Effector memory CD8-positive, alpha-beta T cell (primary cell): ENCODE measurements at regions not wholly inside any gene's neighbourhood (a gene's known extent, or its start where the extent isn't known, plus 50 kb on each side); places are given as distances from the start of the nearest gene placed in this dataset.

Experiments used
- ATAC-seq: fragments of 150-1000 bp; cut with Tn5 transposase; replicated peaks from 2 replicates; pipeline ENCODE4 v1.10.0; 2021; ENCODE audit warnings: mild to moderate bottlenecking, moderate library complexity
- DNase-seq, 3 experiments: peaks; one replicate each; pipeline ENCODE4 v3.0.0; 2021
- H3K27ac Mint-ChIP-seq, 2 donors: one replicate each; pipeline ENCODE4 v1.8.0; 2022; ENCODE audit warnings: mild to moderate bottlenecking in 2 of 2, mixed read lengths in 2 of 2, moderate library complexity in 2 of 2
- H3K27me3 Mint-ChIP-seq, 2 donors: one replicate each; pipeline ENCODE4 v1.8.0; 2022; ENCODE audit warnings: mixed read lengths in 2 of 2
- H3K36me3 Mint-ChIP-seq: one replicate; pipeline ENCODE4 v1.8.0; 2022; ENCODE audit warnings: mild to moderate bottlenecking, moderate library complexity, mixed read lengths; ENCODE audit not compliant: insufficient read depth
- H3K4me1 Mint-ChIP-seq, 2 donors: one replicate each; pipeline ENCODE4 v1.8.0; 2022; ENCODE audit warnings: low read depth in 2 of 2, mixed read lengths in 2 of 2
- H3K4me3 Mint-ChIP-seq, 2 donors: one replicate each; pipeline ENCODE4 v1.8.0; 2022; ENCODE audit warnings: mild to moderate bottlenecking in 2 of 2, mixed read lengths in 2 of 2, moderate library complexity in 2 of 2
- H3K9me3 Mint-ChIP-seq, 2 donors: one replicate each; pipeline ENCODE4 v1.8.0; 2022; ENCODE audit warnings: mixed read lengths in 2 of 2

DNA sequence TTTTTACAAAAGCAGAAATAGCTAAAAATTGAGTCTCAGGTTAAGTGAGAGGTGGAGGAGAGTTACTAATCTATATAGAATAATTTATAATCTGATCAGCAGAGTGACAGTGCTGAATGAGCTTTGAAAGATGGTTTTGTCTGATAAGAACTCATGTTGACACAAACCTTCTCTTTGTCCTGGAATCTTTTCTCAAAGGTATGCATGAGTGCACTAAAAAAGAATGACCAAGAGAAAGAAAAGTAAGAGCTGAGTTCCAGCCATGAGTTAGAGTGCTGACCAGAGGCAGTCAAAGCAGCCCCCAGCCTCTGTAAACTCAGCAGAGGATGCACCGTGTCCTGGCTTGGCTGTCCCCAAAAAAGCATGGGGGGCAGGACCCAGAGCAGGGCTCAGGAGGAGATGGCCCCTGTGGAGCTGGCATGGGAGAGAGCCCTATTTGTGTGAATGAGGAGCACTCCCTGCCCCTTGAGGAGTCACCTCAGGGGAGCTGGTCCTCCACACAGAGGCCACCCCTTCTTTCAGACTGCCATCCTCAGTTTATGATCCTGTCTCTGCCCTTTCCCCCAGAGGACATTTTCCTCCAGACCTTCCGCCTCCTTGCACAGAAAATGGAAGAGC is 129.8 kb downstream of the SEC23A start:
- no peak overlapping the region for H3K4me3 Mint-ChIP-seq
- no peaks in the 10 kb centered on the region for H3K4me1 Mint-ChIP-seq
- peaks cover 17% of the 10 kb centered on the region in 2 donors for H3K27me3 Mint-ChIP-seq
- no peak overlapping the region for H3K27ac Mint-ChIP-seq
- no peak for DNase-seq
- peaks cover 4 to 6% of the 10 kb centered on the region in 2 donors for H3K9me3 Mint-ChIP-seq
- no peak for ATAC-seq
- no peaks in the 10 kb centered on the region for H3K36me3 Mint-ChIP-seq

DNA sequence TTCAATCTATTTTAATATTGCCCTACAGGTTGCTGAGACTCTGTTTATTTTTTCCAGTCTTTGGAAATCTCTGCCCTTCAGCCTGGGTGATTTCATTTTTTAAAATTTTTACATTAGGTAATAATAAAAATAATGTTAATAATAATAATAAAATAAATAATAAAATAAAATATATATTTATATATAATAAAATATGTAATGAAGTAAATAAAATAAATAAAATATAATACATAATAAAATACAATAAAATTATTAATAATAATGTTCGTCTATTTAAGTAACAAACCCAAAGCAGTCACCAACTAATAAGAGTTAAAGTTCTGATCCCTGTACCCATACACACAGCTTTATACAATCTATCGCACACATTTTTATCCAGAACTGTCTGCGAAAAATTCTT is 130.5 kb downstream of the SEC23A start:
- H3K27me3 Mint-ChIP-seq: peaks cover 10% of the 10 kb centered on the region in 2 donors
- H3K36me3 Mint-ChIP-seq: no peaks in the 10 kb centered on the region
- ATAC-seq (no peak), DNase-seq (no peak)
- H3K4me1 Mint-ChIP-seq: no peaks in the 10 kb centered on the region
- no peaks in the 10 kb centered on the region for H3K9me3 Mint-ChIP-seq
- no peak overlapping the region for H3K27ac Mint-ChIP-seq
- no peak overlapping the region for H3K4me3 Mint-ChIP-seq

- Mint-ChIP-seq H3K27ac (no peak overlapping the region), H3K4me1 (no peaks in the 10 kb centered on the region), H3K4me3 (no peak overlapping the region), H3K36me3 (no peaks in the 10 kb centered on the region), H3K9me3 (no peaks in the 10 kb centered on the region), H3K27me3 (no peaks in the 10 kb centered on the region)
- no peak for ATAC-seq
- DNase-seq: no peak
Observed at GRCh38 chr14:38971258-38971921, 131.6 kb downstream of the SEC23A start.

GRCh38 chr14:38964630-38965029 is 138.4 kb downstream of the SEC23A start:
- Mint-ChIP-seq H3K4me3 (no peak overlapping the region), H3K27me3 (no peaks in the 10 kb centered on the region)

DNA sequence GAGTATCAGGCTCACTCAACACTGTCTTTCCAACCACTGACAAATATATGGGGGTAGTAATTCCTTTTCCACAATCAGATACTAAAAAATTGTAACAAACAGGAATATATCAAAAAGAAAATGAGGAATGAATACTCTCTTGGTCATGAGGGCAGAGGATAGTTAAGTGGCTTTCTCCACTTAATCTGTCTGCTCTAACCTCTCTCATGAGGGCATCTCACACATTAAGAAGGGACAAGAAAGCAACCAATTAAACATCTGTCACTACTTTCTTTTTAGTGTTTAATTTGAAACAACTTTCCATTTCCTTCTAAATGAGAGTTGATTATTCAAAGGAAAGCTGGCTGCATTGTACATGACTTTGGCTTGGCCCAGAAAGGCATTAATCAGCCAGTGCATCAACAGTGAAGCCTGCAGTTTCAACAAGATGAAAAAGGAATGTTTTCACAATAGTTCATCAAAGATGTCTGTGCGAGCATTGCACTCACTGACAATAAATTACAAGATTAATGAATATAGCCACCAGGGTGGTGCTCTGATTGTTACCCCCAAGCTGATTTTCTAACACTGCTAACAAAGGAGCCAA is 142.0 kb downstream of the SEC23A start:
- H3K27ac Mint-ChIP-seq: no peak overlapping the region
- no peaks in the 10 kb centered on the region for H3K36me3 Mint-ChIP-seq

More at GRCh38 chr14:38964630-38965029, 138.4 kb downstream of the SEC23A start:
- Mint-ChIP-seq H3K4me1 (no peaks in the 10 kb centered on the region), H3K9me3 (no peaks in the 10 kb centered on the region), H3K27ac (no peak overlapping the region), H3K36me3 (no peaks in the 10 kb centered on the region)
- ATAC-seq (no peak), DNase-seq (no peak)

DNA sequence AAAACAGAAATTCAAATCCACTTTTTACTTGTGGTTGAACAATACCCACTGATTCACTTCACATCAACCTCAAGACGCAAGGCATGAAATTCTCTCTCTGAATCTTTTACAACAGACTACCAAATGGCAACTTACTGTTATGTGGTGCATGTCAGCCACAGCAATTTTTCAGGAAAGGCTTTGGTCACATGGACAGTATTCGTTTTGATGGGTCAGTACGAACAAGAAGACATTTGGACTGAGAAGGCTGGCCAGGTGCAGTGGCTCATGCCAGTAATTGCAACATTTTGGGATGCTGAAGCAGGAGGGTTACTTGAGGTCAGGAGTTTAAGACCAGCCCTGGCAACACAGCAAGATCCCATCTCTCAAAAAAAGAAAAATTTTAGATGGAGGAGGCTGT is 144.0 kb downstream of the SEC23A start:
- H3K36me3 Mint-ChIP-seq: no peaks in the 10 kb centered on the region
- peaks cover 5 to 9% of the 10 kb centered on the region in 2 donors for H3K27me3 Mint-ChIP-seq
- H3K27ac Mint-ChIP-seq: no peak overlapping the region
- no peak overlapping the region for H3K4me3 Mint-ChIP-seq
- H3K9me3 Mint-ChIP-seq: no peaks in the 10 kb centered on the region
- no peaks in the 10 kb centered on the region for H3K4me1 Mint-ChIP-seq
- DNase-seq (no peak), ATAC-seq (no peak)

More for the DNA sequence above, 142.0 kb downstream of the SEC23A start:
- Mint-ChIP-seq H3K4me1 (no peaks in the 10 kb centered on the region), H3K9me3 (no peaks in the 10 kb centered on the region), H3K4me3 (no peak overlapping the region), H3K27me3 (peaks cover under 1 to 2% of the 10 kb centered on the region in 2 donors)
- ATAC-seq (no peak), DNase-seq (no peak)

DNA sequence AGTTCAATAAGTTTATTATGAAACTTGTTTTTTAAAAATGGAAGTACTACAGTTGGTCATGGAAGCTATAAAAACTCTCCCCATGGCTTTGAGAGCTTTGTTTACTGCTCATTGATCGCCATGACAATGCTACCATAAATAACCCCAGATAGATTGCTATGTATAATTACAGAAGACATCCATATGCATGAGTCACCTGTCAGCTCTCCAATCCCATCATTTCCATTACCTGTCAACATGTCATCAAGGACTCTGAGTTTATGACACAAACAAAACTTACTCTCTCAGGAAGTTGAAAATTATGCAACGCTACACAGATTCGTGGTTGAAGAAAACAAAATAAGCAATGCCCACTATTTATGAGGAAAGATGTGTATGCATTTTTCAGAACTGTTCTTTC is 144.4 kb downstream of the SEC23A start:
- H3K27me3 Mint-ChIP-seq: peaks cover 5 to 13% of the 10 kb centered on the region in 2 donors
- no peak for DNase-seq
- H3K27ac Mint-ChIP-seq: no peak overlapping the region
- no peak overlapping the region for H3K4me3 Mint-ChIP-seq
- H3K4me1 Mint-ChIP-seq: no peaks in the 10 kb centered on the region
- ATAC-seq: no peak
- H3K36me3 Mint-ChIP-seq: no peaks in the 10 kb centered on the region
- H3K9me3 Mint-ChIP-seq: no peaks in the 10 kb centered on the region

GRCh38 chr14:38951451-38951850 is 151.6 kb downstream of the SEC23A start:
- H3K4me1 Mint-ChIP-seq: no peaks in the 10 kb centered on the region
- no peak overlapping the region for H3K27ac Mint-ChIP-seq
- DNase-seq (no peak), ATAC-seq (no peak)
- peaks cover 5 to 22% of the 10 kb centered on the region in 2 donors for H3K27me3 Mint-ChIP-seq
- no peaks in the 10 kb centered on the region for H3K36me3 Mint-ChIP-seq
- H3K4me3 Mint-ChIP-seq: no peak overlapping the region
- H3K9me3 Mint-ChIP-seq: no peaks in the 10 kb centered on the region

DNA sequence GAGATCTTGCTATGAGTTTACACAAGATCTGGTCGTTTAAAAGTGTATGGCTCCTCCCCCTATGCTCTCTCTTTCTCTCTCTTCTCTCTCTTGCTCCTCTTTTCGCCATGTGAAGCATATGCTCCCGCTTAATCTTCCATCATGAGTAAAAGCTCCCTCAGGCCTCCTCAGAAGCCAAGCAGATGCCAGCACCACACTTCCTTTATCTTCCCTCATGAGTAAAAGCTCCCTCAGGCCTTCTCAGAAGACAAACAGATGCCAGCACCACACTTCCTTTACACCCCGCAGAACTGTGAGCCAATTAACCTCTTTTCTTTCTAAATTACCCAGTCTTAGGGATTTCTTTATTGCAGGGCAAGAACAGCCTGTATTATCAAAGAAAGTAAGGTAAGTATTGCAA is 152.4 kb downstream of the SEC23A start:
- no peak for ATAC-seq
- no peaks in the 10 kb centered on the region for H3K9me3 Mint-ChIP-seq
- no peak overlapping the region for H3K4me3 Mint-ChIP-seq
- no peak for DNase-seq
- H3K4me1 Mint-ChIP-seq: no peaks in the 10 kb centered on the region
- H3K36me3 Mint-ChIP-seq: no peaks in the 10 kb centered on the region
- peaks cover under 1 to 17% of the 10 kb centered on the region in 2 donors for H3K27me3 Mint-ChIP-seq
- no peak overlapping the region for H3K27ac Mint-ChIP-seq

DNA sequence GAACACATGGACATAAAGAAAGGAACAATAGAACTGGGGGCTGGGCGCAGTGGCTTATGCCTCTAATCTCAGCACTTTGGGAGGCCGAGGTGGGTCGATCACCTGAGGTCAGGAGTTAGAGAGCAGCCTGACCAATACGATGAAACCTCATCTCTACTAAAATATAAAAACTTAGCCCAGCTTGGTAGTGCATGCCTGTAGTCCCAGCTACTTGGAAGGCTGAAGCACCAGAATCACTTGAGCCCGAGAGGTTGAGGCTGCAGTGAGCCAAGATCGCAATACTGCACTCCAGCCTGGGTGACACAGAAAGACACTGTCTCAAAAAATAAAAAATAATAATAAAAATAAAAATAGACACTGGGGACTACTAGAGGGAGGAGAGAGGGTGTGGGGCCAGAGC is 154.5 kb downstream of the SEC23A start:
- ATAC-seq (no peak), DNase-seq (no peak)
- Mint-ChIP-seq H3K27ac (no peak overlapping the region), H3K36me3 (no peaks in the 10 kb centered on the region), H3K4me1 (no peaks in the 10 kb centered on the region), H3K4me3 (no peak overlapping the region), H3K27me3 (peaks cover 0 to 11% of the 10 kb centered on the region in 2 donors), H3K9me3 (no peaks in the 10 kb centered on the region)

GRCh38 chr14:38948171-38948570 is 154.9 kb downstream of the SEC23A start:
- H3K4me1 Mint-ChIP-seq: no peaks in the 10 kb centered on the region
- no peaks in the 10 kb centered on the region for H3K36me3 Mint-ChIP-seq
- H3K27ac Mint-ChIP-seq: no peak overlapping the region
- no peaks in the 10 kb centered on the region for H3K9me3 Mint-ChIP-seq
- ATAC-seq: no peak
- H3K4me3 Mint-ChIP-seq: no peak overlapping the region
- peaks cover 0 to 11% of the 10 kb centered on the region in 2 donors for H3K27me3 Mint-ChIP-seq
- DNase-seq: no peak

DNA sequence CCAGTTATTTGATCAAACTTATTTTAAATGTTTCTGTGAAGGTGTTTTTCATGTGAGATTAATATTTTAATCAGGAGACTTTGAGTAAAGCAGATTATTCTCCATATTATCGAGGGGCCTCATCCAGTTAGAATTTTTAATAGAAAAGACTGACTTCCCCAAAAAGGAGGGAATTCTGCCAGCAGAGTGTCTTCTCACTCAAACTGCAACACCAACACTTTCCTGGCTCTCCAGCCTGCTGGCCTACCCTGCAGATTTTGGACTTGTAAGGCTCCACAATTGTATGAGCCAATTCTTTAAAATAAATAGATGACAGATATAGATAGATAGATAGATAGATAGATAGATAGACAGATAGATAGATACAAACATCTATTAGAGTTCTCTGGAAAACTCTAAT is 155.7 kb downstream of the SEC23A start:
- Mint-ChIP-seq H3K9me3 (no peaks in the 10 kb centered on the region), H3K4me3 (no peak overlapping the region), H3K36me3 (no peaks in the 10 kb centered on the region), H3K27me3 (peaks cover 0 to 9% of the 10 kb centered on the region in 2 donors), H3K27ac (no peak overlapping the region), H3K4me1 (no peaks in the 10 kb centered on the region)
- no peak for DNase-seq
- ATAC-seq: no peak

DNA sequence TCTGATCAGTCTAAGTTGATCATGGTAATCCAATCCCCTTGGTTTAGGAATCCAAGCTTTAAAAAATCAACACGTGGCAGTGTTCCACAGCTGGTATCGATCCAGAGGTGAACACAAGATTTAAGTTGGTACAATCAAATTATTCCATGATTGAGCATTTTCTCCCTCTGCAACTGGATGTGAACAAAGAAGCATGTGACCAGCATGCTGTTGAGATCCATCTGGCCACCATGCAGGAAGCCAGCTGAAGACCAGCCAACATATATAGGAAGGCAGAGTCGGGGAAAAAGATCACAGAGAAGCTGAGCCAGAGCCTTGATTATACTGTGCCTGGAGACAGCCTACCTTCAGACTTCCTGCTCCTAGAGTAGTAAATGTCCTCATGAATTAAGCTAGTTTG is 158.3 kb downstream of the SEC23A start:
- H3K27ac Mint-ChIP-seq: no peak overlapping the region
- H3K4me3 Mint-ChIP-seq: no peak overlapping the region
- DNase-seq: no peak
- H3K27me3 Mint-ChIP-seq: peaks cover 0 to 9% of the 10 kb centered on the region in 2 donors
- no peaks in the 10 kb centered on the region for H3K4me1 Mint-ChIP-seq
- H3K36me3 Mint-ChIP-seq: no peaks in the 10 kb centered on the region
- no peak for ATAC-seq
- H3K9me3 Mint-ChIP-seq: no peaks in the 10 kb centered on the region

DNA sequence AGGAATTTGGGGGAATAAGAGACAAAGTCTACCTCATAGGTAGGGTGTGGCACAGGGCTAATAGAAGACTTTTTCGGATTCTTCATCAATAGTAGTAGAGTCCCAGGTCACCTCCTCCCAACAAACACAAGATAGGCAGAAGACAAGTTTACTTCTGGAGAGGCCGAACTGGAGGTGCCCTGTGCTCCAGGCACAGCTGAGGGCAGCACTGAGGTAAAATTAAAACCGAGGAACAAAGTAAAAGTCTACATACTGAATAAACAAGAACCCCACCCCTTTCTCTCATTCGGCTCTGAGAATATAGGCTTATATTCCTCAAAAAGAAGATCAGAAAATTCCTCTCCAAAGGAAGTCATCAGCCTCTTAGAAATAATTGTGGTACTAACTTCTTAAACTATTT is 161.5 kb downstream of the SEC23A start:
- Mint-ChIP-seq H3K36me3 (no peaks in the 10 kb centered on the region), H3K4me1 (no peaks in the 10 kb centered on the region), H3K4me3 (no peak overlapping the region), H3K27me3 (peaks cover 0 to 9% of the 10 kb centered on the region in 2 donors), H3K27ac (no peak overlapping the region), H3K9me3 (no peaks in the 10 kb centered on the region)
- ATAC-seq (no peak), DNase-seq (no peak)
